ENCODE measurements at regions not wholly inside any gene's neighbourhood (a gene's known extent, or its start where the extent isn't known, plus 50 kb on each side); places are given as distances from the start of the nearest gene placed in this dataset.

DNA sequence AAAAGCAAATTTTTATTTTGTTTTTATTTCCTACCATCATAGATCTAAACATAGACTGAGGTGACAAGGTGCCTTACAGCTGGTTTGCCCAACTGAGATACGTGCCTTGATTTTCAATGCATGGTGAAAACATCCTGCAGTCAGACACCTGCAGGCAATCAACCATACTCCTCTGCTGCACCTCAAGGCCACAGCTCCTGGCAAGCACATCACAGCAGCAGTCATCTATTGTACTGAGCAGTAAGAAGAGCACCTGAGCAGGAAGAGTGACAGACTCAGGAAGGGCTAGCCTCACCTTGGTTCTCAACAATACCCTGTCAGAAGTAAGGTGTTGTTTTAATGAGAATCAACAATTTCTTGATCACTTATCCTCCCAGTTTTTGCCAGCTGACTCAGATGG lies 1206.8 kb upstream of the NRXN1 start:
- H3K36me3 ChIP-seq = no peaks in the 10 kb centered on the region
- no peaks in the 10 kb centered on the region for H3K27me3 ChIP-seq (replicated peaks; ENCODE audit: insufficient read depth)
- TF ChIP-seq, protein P1, sequence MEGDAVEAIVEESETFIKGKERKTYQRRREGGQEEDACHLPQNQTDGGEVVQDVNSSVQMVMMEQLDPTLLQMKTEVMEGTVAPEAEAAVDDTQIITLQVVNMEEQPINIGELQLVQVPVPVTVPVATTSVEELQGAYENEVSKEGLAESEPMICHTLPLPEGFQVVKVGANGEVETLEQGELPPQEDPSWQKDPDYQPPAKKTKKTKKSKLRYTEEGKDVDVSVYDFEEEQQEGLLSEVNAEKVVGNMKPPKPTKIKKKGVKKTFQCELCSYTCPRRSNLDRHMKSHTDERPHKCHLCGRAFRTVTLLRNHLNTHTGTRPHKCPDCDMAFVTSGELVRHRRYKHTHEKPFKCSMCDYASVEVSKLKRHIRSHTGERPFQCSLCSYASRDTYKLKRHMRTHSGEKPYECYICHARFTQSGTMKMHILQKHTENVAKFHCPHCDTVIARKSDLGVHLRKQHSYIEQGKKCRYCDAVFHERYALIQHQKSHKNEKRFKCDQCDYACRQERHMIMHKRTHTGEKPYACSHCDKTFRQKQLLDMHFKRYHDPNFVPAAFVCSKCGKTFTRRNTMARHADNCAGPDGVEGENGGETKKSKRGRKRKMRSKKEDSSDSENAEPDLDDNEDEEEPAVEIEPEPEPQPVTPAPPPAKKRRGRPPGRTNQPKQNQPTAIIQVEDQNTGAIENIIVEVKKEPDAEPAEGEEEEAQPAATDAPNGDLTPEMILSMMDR (IDR thresholded peaks at IDR 0.05) = no peak
- ATAC-seq (ENCODE audit: insufficient number of reproducible peaks, low FRiP score, low read depth) = no peak
- no peak overlapping the region for H3K27ac ChIP-seq
- no peak for DNase-seq (ENCODE audit: low spot score)
- H3K4me1 ChIP-seq (ENCODE audit: control insufficient read depth in 1 of 2, low read depth in 2 of 2) = no peaks in the 10 kb centered on the region
- no peaks in the 10 kb centered on the region for H3K9me3 ChIP-seq
- H3K4me3 ChIP-seq = no peak overlapping the region

DNA sequence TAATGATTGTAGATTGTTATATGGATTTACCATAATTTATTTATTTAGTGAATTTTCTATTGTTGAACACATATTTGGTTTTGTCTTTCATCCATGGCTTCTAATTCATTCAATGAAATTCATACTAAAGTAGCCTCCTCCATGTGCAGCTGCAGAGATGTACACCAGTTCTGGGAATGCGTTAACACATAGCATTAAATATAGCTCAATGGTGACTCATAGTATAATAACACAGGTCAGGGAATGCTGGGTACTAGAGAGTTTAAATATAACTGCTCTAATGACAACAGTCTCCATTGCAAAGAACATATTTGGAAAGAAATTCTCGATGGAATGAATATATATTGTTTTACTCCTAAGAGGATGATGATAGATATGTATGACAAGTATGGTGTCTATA lies 1190.2 kb upstream of the NRXN1 start:
- no peaks in the 10 kb centered on the region for H3K9me3 ChIP-seq
- H3K27ac ChIP-seq = no peak overlapping the region
- no peak overlapping the region for H3K4me3 ChIP-seq
- no peaks in the 10 kb centered on the region for H3K27me3 ChIP-seq (replicated peaks; ENCODE audit: insufficient read depth)
- DNase-seq (ENCODE audit: low spot score) (no peak), ATAC-seq (ENCODE audit: insufficient number of reproducible peaks, low FRiP score, low read depth) (no peak)
- H3K36me3 ChIP-seq = no peaks in the 10 kb centered on the region
- TF ChIP-seq, protein P1 (IDR thresholded peaks at IDR 0.05) = no peak
- no peaks in the 10 kb centered on the region for H3K4me1 ChIP-seq (ENCODE audit: control insufficient read depth in 1 of 2, low read depth in 2 of 2)

DNA sequence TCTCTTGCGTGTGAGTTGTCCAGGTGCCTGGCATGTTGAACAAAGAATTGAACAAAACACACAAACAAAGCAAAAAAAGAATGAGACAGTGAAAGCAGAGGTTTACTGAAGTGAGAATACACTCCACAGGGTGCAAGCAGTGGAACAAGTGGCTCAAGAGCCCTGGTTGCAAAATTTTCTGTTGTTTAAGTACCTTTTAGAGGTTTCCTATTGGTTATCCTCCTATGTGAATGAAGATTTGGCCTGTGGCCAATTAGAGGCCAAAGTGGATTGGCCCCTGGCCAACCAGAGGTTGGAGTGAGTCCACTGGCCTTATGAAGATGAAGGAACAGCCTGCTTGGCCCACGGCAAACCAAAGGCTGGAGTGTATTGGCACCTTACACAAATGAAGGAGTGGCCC lies 1188.5 kb upstream of the NRXN1 start:
- Histone ChIP-seq H3K4me1 (ENCODE audit: control insufficient read depth in 1 of 2, low read depth in 2 of 2) (no peaks in the 10 kb centered on the region), H3K9me3 (no peaks in the 10 kb centered on the region), H3K27ac (no peak overlapping the region), H3K36me3 (no peaks in the 10 kb centered on the region), H3K4me3 (no peak overlapping the region), H3K27me3 (replicated peaks; ENCODE audit: insufficient read depth) (no peaks in the 10 kb centered on the region)
- TF ChIP-seq, protein P1 (IDR thresholded peaks at IDR 0.05) = no peak
- no peak for ATAC-seq (ENCODE audit: insufficient number of reproducible peaks, low FRiP score, low read depth)
- no peak for DNase-seq (ENCODE audit: low spot score)

DNA sequence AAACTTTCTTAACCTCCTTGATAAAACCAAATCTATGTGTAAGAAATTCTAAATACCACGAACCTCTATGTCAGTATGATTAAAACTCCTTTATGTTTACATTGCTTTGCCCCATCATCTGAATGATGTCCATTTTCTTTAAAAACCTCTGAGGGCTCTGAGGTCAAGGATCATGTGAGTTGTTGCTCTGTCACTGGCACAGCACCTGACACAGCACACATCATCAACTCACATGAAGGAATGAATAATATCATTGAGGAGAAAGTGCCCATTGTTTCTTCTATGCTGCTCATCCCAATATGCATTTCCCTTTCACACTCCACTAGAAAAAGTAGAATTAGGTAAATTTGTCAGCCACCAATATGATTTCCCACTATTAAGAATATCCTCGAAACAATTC lies 1178.7 kb upstream of the NRXN1 start:
- ATAC-seq (ENCODE audit: insufficient number of reproducible peaks, low FRiP score, low read depth) = no peak
- H3K4me3 ChIP-seq = no peak overlapping the region
- H3K9me3 ChIP-seq = no peaks in the 10 kb centered on the region
- no peak overlapping the region for H3K27ac ChIP-seq
- no peaks in the 10 kb centered on the region for H3K36me3 ChIP-seq
- DNase-seq (ENCODE audit: low spot score) = no peak
- no peaks in the 10 kb centered on the region for H3K4me1 ChIP-seq (ENCODE audit: control insufficient read depth in 1 of 2, low read depth in 2 of 2)
- H3K27me3 ChIP-seq (replicated peaks; ENCODE audit: insufficient read depth) = no peaks in the 10 kb centered on the region
- TF ChIP-seq, protein P1 (IDR thresholded peaks at IDR 0.05) = no peak

DNA sequence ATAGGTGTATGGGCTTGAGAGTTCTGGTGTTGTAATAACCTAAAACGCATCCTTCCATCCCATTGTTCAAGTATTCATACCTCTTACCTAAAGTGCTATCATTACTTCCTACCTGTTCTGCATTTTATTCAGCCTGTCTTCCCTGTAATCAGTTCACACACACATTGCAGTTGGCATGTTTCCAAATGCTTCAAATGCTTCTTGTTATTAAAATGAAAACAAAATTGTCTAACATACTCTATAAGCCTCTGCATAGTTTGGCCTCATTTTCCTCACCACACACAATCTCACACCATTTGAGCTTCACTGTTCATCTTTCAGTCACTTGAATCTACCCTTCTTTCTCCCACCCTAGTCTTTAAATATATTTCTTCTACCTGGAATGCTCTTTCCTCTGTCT lies 1178.2 kb upstream of the NRXN1 start:
- Histone ChIP-seq H3K9me3 (no peaks in the 10 kb centered on the region), H3K27me3 (replicated peaks; ENCODE audit: insufficient read depth) (no peaks in the 10 kb centered on the region), H3K27ac (no peak overlapping the region), H3K36me3 (no peaks in the 10 kb centered on the region), H3K4me3 (no peak overlapping the region), H3K4me1 (ENCODE audit: control insufficient read depth in 1 of 2, low read depth in 2 of 2) (no peaks in the 10 kb centered on the region)
- no peak for DNase-seq (ENCODE audit: low spot score)
- TF ChIP-seq, protein P1 (IDR thresholded peaks at IDR 0.05) = no peak
- ATAC-seq (ENCODE audit: insufficient number of reproducible peaks, low FRiP score, low read depth) = no peak

Measured in thoracic aorta (tissue), 2 donors.